ENCODE measurements at regions not wholly inside any gene's neighbourhood (a gene's known extent, or its start where the extent isn't known, plus 50 kb on each side); places are given as distances from the start of the nearest gene placed in this dataset.

DNA sequence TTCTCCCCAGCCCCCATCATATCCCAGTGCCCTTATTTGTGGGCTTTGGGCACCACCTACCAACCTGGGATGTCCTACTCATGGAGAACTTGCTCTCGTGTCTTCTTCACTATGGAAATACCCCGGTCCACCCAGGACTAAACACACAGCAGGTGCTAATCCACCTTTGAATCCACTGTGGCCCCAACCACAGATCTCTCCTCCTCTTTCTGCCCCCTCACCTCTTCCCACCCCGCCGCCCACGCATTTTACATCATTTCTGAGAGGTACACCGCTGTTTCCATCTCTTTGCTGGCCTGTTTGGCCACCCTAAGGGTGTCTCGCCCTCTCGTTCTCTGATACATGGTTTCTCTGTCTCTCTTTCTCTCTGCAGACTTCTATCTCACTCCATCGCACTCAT lies 82.5 kb upstream of the CTNNBL1 start:
- TF ChIP-seq, protein P1, sequence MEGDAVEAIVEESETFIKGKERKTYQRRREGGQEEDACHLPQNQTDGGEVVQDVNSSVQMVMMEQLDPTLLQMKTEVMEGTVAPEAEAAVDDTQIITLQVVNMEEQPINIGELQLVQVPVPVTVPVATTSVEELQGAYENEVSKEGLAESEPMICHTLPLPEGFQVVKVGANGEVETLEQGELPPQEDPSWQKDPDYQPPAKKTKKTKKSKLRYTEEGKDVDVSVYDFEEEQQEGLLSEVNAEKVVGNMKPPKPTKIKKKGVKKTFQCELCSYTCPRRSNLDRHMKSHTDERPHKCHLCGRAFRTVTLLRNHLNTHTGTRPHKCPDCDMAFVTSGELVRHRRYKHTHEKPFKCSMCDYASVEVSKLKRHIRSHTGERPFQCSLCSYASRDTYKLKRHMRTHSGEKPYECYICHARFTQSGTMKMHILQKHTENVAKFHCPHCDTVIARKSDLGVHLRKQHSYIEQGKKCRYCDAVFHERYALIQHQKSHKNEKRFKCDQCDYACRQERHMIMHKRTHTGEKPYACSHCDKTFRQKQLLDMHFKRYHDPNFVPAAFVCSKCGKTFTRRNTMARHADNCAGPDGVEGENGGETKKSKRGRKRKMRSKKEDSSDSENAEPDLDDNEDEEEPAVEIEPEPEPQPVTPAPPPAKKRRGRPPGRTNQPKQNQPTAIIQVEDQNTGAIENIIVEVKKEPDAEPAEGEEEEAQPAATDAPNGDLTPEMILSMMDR (IDR thresholded peaks at IDR 0.05; ENCODE audit: low read depth, low read length): no peak
- TF ChIP-seq POLR2A (IDR thresholded peaks at IDR 0.05; ENCODE audit: extremely low read depth, insufficient read length): no peak
- TF ChIP-seq, protein P2, sequence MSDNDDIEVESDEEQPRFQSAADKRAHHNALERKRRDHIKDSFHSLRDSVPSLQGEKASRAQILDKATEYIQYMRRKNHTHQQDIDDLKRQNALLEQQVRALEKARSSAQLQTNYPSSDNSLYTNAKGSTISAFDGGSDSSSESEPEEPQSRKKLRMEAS (IDR thresholded peaks at IDR 0.05; ENCODE audit: low read depth, low read length): no peak
- TF ChIP-seq MYC (IDR thresholded peaks at IDR 0.05; ENCODE audit: low read depth, low read length): no peak

Data from NB4 (cell line).